Ureter (tissue), 1 donor: ENCODE measurements at regions not wholly inside any gene's neighbourhood (a gene's known extent, or its start where the extent isn't known, plus 50 kb on each side); places are given as distances from the start of the nearest gene placed in this dataset.

Experiments
- DNase-seq: peaks from one replicate; pipeline ENCODE4 v3.0.0-alpha.2; 2020; ENCODE audit warnings: low spot score
- donor health status: DM: yes; HTN: yes; CAD: no.

DNA sequence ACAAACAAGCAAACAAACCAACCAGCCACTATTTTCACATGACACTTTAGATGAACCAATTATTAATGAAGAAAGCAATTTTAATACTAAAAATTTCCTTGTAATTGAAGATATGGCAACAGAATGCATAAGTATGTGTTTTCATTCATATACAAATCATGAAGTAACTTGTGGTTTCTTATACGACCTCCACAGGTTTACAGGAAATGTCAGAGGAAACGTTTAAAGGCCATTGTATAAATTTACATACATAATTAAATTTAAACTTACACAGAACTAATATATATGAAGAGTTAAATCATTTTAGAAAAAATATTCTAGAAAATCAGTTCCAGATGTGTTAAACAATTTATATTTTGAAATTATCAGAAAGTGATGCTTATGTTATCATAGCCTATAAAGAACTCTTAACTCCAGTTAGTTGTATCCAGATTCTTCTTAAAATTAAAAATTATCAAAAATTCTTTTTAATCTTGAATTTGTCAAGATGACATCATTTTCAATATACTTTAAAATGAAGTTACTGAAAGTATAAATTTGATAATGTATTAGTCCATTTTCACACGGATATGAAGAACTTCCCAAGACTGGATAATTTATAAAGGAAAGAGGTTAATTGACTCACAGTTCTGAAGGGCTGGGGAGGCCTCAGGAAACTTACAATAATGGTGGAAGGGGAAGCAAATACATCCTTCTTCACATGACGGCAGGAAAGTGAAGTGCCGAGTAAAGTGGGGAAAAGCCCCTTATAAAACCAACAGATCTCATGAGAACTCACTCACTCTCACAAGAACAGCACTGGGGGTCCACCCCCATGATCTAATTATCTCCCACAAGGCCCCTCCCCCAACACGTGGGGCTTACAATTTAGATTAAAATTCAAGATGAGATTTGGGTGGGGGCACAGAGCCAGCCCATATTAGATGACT is 192.0 kb downstream of the PIK3R1 start:
- DNase-seq = no peak

DNA sequence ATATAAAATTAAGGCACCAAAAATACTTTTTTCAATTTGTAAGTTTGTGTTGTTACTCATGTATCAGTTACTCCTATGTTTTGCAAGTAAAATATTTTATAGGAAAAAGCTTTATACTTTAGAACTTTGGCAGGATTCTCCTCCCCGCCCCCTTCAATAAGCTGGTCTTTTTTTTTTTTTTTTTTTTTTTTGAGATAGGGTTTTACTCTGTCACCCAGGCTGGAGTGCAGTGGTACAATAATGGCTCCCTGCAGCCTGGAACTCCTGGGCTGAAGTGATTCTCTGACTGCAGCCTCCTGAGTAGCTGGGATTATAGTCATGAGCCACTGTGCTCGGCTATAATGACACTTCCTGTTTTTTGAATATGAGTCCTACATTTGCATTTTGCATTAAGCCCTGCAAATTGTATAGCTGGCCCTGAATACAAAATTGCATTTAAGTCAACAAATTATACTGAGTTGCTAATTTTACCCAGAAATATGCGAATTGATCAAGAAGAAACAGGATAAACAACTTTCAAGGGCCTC is 192.9 kb downstream of the PIK3R1 start:
- DNase-seq = no peak

DNA sequence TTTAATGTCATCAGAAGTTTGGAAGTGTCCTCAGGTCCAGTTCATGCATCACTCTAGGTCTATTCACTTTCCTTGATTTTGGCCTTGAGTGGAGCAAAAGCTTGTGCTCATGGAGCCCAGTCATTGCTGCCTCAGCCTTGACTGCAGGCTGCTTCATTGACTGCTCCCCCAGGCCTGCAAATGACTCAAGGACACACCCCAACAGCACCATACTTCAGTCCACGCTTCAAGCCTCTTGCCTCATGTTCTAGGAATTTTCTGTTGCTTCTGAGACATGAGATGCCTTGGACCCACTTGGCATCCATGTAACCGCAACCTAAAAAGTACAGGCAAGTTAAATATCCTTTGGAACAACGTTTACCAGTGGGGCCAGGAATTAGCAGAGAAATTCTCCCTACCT is 193.7 kb downstream of the PIK3R1 start:
- no peak for DNase-seq

GRCh38 chr5:68411161-68411560 is 195.6 kb downstream of the PIK3R1 start:
- DNase-seq = no peak

DNA sequence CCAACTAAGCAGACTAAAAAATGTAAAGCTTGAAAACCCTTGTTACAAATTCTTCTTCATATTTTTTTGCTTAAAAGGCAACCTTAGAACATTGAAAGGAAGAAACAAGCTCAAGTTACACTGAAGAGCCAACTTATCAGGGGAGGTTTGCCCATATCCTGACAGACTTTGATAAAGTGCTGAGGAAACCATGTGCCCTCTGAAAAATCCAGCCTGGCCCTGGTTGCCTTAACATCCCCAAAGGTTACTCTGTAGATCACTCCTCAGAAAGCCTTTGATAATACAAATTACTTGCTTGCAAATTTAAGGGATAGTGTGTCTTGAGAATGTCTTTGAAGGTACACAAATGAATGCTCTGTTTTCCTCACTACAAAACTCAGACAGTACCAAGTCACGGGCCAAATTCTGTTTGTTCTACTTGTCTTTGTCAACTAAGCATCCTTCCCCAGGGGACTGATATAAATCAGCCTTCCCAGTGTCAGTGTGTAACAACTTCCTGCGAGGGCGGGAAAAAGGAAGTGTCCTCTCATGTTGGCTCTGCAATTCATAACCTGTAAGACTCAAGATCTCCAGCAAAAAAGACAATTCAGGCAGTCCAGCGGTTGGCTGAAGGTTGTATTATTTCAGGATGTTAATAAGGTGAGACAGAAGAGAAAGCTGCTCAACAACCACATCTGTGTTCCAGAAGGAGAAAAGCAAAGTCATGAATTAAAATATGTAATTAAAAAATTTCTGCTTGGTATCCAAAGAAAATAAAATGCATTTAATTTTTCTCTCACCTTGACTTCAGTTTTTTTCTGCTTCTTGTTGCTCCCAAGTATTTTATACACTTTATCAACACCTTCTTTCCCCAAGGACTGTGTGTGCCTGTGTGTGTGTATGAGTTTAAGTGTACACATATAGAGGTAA is 199.9 kb downstream of the PIK3R1 start:
- no peak for DNase-seq

- DNase-seq = no peak
Measured at GRCh38 chr5:68416714-68417113, 201.2 kb downstream of the PIK3R1 start.

- DNase-seq = no peak
Measured at GRCh38 chr5:68418201-68418600, 202.6 kb downstream of the PIK3R1 start.

- no peak for DNase-seq
Measured at GRCh38 chr5:68418680-68419079, 203.1 kb downstream of the PIK3R1 start.

DNA sequence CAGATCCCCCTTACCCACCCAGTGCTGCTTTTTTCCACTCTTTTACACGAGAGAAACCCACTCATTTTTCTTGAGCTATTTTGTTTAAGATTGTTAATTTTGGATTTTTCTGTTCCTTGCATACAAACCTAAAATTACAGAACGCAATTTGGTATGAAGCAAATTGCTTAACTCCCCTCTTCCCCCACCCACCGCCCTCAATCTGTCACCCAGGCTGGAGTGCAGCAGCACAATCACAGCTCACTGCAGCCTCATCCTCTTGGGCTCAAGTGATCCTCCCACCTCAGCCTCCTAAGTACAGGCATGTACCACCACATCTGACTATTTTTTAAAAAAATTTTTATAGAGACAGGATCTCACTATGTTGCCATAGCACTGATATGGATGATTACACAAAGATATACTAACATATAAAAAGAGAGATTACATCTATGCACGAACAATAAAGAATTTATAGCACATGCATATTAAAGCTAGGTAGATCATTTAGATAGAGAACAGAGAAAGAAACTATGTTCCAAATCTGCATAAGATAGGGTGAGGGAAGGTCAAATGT is 203.6 kb downstream of the PIK3R1 start:
- no peak for DNase-seq

DNA sequence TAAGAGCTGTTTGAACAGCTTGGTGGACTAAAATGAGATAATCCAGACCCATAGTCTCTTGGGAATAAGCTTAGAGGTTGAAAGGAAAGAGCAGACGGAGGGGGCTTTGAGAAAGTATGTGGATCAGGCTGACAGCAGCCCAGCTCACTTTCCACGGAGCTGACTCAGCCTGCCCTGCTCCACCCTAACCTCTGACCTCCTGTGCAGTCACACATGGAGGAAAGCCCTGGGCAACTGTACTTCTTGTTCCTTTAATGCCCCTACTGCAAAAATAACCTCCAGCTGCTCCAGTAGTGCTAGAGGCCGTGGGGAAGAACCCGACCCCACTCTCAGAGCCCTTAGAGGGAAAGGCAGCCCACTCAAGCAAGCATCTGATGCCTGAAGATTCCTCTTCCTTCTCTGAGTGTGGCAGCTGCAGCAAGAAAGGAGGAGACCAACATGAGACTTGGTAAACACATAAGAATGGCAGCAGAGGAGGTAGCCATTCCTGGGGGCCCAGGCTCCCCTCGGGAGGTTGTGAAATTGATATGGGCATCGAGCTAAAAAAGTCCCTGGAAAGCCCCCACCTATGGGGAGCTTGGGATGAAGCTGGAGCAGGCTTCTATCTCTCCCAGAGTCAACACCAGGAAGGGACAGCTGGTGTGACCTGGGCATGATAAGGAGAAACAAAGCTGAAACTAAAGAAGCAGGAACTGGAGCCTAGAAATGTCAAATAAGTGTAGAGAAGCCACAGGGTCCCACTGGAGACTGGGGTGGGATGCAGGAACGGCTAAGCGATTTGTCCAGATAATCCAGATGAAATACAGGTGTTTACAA is 204.3 kb downstream of the PIK3R1 start:
- DNase-seq = no peak

DNA sequence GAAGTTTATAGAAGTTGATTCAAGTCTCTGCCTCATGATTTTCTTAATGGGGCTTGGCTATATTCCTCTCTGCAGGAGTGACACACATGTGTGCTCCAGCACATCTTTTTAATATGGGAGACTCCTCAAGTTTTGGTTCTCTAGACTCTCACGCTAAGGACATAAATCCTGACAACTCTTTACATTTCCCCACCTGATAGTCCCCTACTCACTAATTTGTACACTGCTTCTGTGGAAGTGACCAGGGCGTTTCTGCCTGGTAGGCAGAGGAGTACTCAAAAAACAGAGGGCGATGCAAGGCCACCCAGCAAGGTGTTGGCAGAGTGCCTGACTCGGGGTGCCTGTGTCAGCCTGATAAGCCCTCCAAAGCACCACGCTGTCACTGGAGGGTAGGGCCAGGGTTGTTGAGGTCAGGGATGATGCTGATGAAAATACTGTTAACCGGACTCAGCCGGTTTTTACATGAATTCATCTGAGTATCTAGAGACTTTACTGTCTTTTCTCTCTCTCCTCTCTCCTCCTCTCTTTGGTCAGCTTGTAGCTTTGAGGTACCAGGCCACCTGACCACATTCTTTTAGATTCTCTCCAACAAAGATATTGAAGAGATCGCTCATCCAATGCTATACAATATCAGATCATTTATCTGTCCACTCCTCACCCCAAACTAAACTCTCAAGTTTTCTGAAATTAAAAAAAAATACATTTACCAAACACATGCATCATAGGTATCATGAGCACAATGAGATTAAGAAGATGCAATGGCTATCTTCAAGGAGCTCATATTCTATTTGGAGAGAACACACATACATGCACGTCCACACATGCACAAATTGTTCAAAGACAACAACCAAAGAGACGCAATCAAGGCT is 205.2 kb downstream of the PIK3R1 start:
- peak; percentile 49 for DNase-seq

DNA sequence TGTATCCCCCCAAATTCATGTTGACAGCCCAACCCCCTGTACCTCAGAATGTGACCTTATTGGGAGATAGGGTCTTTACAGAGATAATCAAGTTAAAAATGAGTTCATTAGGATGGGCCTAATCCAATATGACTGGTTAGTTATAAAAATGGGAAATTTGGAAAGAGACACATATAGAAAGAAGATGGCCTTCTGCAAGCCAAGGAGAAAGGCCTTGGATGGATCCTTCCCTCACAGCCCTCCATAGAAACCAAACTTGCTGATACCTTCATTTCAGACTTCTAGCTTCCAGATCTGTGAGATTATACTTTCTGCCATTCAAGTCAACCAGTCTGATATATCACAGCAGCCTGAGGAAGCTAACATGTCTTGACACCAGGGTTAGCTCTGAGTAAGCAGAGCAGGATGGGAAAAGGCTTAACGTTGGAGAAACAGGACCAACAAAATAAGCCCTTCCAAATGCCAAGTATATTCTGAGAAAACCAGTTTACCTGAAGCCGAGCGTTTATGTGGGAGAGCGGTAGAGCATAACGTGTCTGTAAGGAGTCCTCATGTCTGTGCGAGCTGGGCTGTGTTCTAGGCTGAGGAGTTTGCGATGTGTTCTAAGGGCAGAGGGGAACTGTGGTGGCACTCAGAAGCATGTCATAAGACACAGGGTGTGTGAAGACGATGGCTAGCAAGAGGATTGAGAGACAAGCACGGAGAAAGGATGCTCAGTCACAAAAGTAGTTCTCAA is 206.1 kb downstream of the PIK3R1 start:
- DNase-seq = no peak

GRCh38 chr5:68423154-68423811 is 207.7 kb downstream of the PIK3R1 start:
- no peak for DNase-seq

- no peak for DNase-seq
Measured at GRCh38 chr5:68424799-68425537, 209.4 kb downstream of the PIK3R1 start.

DNA sequence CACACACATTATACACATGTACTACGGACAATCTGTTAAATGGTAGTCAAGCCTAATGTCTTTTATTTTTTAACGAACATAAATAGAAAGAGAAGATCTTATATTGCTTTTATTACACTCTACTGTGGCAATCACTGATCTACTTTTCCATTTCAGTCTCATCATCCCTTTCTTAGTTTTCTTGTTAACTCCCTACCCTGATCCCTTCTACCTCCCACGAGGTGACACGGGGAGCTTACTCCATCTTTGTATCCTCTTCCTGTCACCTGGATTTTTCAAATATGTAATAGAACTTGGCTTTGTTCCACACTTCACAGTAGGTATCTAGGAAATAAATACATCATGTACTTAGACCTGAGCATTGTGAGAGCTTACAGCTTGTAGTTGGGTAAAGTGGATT is 211.0 kb downstream of the PIK3R1 start:
- DNase-seq = no peak

DNA sequence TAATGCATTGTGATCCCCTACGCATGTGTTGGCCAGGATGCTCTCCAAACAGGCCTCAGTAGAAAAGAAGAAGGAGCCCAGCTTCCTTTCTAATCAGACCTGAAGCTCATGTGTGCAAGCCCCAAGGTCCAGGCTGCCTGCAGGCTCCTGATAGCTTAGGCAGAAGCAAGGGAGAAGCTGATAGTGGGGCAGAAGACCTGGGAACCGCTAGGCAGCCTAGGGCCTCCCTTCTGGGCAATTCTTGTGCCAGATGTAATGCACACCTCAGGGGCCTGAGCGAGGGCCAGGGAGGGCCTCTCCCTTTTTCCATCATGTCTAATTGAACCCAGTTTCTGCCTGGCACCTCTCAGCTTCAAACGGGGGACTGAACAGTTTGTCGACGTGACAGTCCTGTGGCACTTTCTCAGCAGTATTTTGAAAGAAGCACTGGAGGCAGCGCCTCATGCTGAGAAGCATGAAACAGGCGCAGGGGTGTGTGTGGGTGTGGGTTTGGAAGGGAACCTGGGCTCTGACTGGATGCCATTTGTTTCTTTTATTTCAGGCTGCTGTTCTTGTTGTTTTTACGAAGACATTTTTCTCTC is 212.8 kb downstream of the PIK3R1 start:
- no peak for DNase-seq

- no peak for DNase-seq
Measured at GRCh38 chr5:68429510-68429909, 214.0 kb downstream of the PIK3R1 start.

- DNase-seq = no peak
Measured at GRCh38 chr5:68430279-68430678, 214.7 kb downstream of the PIK3R1 start.
